CD8-positive, alpha-beta memory T cell (primary cell): ENCODE measurements at regions not wholly inside any gene's neighbourhood (a gene's known extent, or its start where the extent isn't known, plus 50 kb on each side); places are given as distances from the start of the nearest gene placed in this dataset.

Experiments used
- CTCF ChIA-PET: fragments of 350-600 bp; sonication (Branson Sonifier 250); formaldehyde crosslinking; loops from one replicate; lab custom pipeline; 2021; ENCODE audit warnings: antibody characterized with exemption; lab: Charles Lee
- POLR2A ChIA-PET: fragments of 350-600 bp; sonication (Branson Sonifier 250); formaldehyde crosslinking; loops from one replicate; lab custom pipeline; 2021; ENCODE audit warnings: antibody characterized with exemption; lab: Charles Lee
- DNase-seq, 5 donors: peaks; one replicate each; pipeline versions ENCODE4 v3.0.0 to v3.0.0-alpha.2; 2020 to 2022; ENCODE audit warnings: mixed read lengths in 1 of 5
- H3K27ac ChIP-seq: one replicate; pipeline ENCODE4 v1.7.0; 2013; ENCODE audit warnings: low read depth, mild to moderate bottlenecking, low read length, moderate library complexity
- H3K27me3 ChIP-seq: 2 replicates; pipeline ENCODE4 v1.7.0; 2013; ENCODE audit warnings: low read length, mild to moderate bottlenecking; ENCODE audit not compliant: insufficient read depth, poor library complexity, severe bottlenecking
- H3K36me3 ChIP-seq: 2 replicates; pipeline ENCODE4 v1.7.0; 2013; ENCODE audit warnings: mild to moderate bottlenecking, low read length, moderate library complexity; ENCODE audit not compliant: insufficient read depth
- H3K4me1 ChIP-seq: 2 replicates; pipeline ENCODE4 v1.7.0; 2013; ENCODE audit warnings: mild to moderate bottlenecking, low read length, moderate library complexity; ENCODE audit not compliant: insufficient read depth
- H3K4me3 ChIP-seq: 2 replicates; pipeline ENCODE4 v1.7.0; 2013; ENCODE audit warnings: mild to moderate bottlenecking, low read length
- H3K9me3 ChIP-seq: 2 replicates; pipeline ENCODE4 v1.7.0; 2013; ENCODE audit warnings: mild to moderate bottlenecking, low read length
- H3K27ac Mint-ChIP-seq, 8 donors: one replicate each; pipeline ENCODE4 v1.8.0; 2020 to 2021; ENCODE audit warnings: mixed read lengths in 8 of 8, mild to moderate bottlenecking in 6 of 8, inconsistent platforms in 3 of 8, moderate library complexity in 3 of 8
- H3K27me3 Mint-ChIP-seq, 2 donors: one replicate each; pipeline ENCODE4 v1.8.0; 2020 to 2021; ENCODE audit warnings: mixed read lengths in 2 of 2, mild to moderate bottlenecking in 1 of 2, moderate library complexity in 1 of 2
- H3K36me3 Mint-ChIP-seq, 3 donors: one replicate each; pipeline ENCODE4 v1.8.0; 2020 to 2021; ENCODE audit warnings: mixed read lengths in 3 of 3, inconsistent platforms in 1 of 3, mild to moderate bottlenecking in 1 of 3
- H3K4me1 Mint-ChIP-seq, 3 donors: one replicate each; pipeline ENCODE4 v1.8.0; 2020 to 2021; ENCODE audit warnings: mixed read lengths in 3 of 3, inconsistent platforms in 1 of 3, mild to moderate bottlenecking in 1 of 3
- H3K4me3 Mint-ChIP-seq, 7 donors: one replicate each; pipeline ENCODE4 v1.8.0; 2020 to 2021; ENCODE audit warnings: mixed read lengths in 7 of 7, mild to moderate bottlenecking in 6 of 7, moderate library complexity in 4 of 7, inconsistent platforms in 2 of 7
- H3K9me3 Mint-ChIP-seq, 5 donors: one replicate each; pipeline ENCODE4 v1.8.0; 2020 to 2022; ENCODE audit warnings: mixed read lengths in 5 of 5, mild to moderate bottlenecking in 3 of 5, moderate library complexity in 2 of 5, inconsistent platforms in 1 of 5

- no peaks in the 10 kb centered on the region for H3K9me3 ChIP-seq
- H3K36me3 ChIP-seq = no peaks in the 10 kb centered on the region
- no peaks in the 10 kb centered on the region for H3K4me1 ChIP-seq
- H3K27me3 ChIP-seq = no peaks in the 10 kb centered on the region
- no peak overlapping the region for H3K4me3 ChIP-seq
- ChIA-PET POLR2A (no interaction called here), CTCF (no interaction called here)
- H3K36me3 Mint-ChIP-seq = no peaks in the 10 kb centered on the region
- H3K4me3 Mint-ChIP-seq = peak overlapping the region in 4 of 7 donors; percentile 4 to 74 (median 38)
- peaks cover 0 to 2% (median 0%) of the 10 kb centered on the region in 5 donors for H3K9me3 Mint-ChIP-seq
- DNase-seq = no peak
- H3K4me1 Mint-ChIP-seq = peaks cover 14 to 27% (median 17%) of the 10 kb centered on the region in 3 donors
- peaks cover 23 to 46% of the 10 kb centered on the region in 2 donors for H3K27me3 Mint-ChIP-seq
- no peak overlapping the region for H3K27ac ChIP-seq
- peak overlapping the region in 4 of 8 donors; percentile 8 to 63 (median 33) for H3K27ac Mint-ChIP-seq
Observed at GRCh38 chr15:93861956-93862741, 369.2 kb upstream of the MCTP2 start.

- peak overlapping the region in 1 of 8 donors; percentile 38 for H3K27ac Mint-ChIP-seq
- H3K9me3 Mint-ChIP-seq = peaks cover 0 to 2% (median 0%) of the 10 kb centered on the region in 5 donors
- DNase-seq = peak in 1 of 5 donors; percentile 10
- no peaks in the 10 kb centered on the region for H3K36me3 ChIP-seq
- peaks cover 14 to 27% (median 17%) of the 10 kb centered on the region in 3 donors for H3K4me1 Mint-ChIP-seq
- CTCF ChIA-PET = no interaction called here
- no peaks in the 10 kb centered on the region for H3K4me1 ChIP-seq
- peaks cover 24 to 46% of the 10 kb centered on the region in 2 donors for H3K27me3 Mint-ChIP-seq
- H3K4me3 Mint-ChIP-seq = peak overlapping the region in 6 of 7 donors; percentile 3 to 80 (median 52)
- H3K36me3 Mint-ChIP-seq = no peaks in the 10 kb centered on the region
- H3K27me3 ChIP-seq = no peaks in the 10 kb centered on the region
- no peaks in the 10 kb centered on the region for H3K9me3 ChIP-seq
- H3K27ac ChIP-seq = no peak overlapping the region
- POLR2A ChIA-PET = no interaction called here
- no peak overlapping the region for H3K4me3 ChIP-seq
Observed at GRCh38 chr15:93861413-93861812, 369.9 kb upstream of the MCTP2 start.

GRCh38 chr15:93860701-93861100, 370.7 kb upstream of the MCTP2 start:
- Histone ChIP-seq H3K36me3 (no peaks in the 10 kb centered on the region), H3K4me3 (no peak overlapping the region), H3K4me1 (no peaks in the 10 kb centered on the region), H3K27ac (no peak overlapping the region), H3K9me3 (no peaks in the 10 kb centered on the region), H3K27me3 (no peaks in the 10 kb centered on the region)
- no peaks in the 10 kb centered on the region for H3K36me3 Mint-ChIP-seq
- peaks cover 0 to 2% (median 0%) of the 10 kb centered on the region in 5 donors for H3K9me3 Mint-ChIP-seq
- ChIA-PET CTCF (no interaction called here), POLR2A (no interaction called here)
- peaks cover 21 to 46% of the 10 kb centered on the region in 2 donors for H3K27me3 Mint-ChIP-seq
- no peak for DNase-seq
- H3K4me1 Mint-ChIP-seq = peaks cover 14 to 27% (median 17%) of the 10 kb centered on the region in 3 donors
- no peak overlapping the region for H3K4me3 Mint-ChIP-seq
- H3K27ac Mint-ChIP-seq = peak overlapping the region in 1 of 8 donors; percentile 3

- H3K4me1 ChIP-seq = no peaks in the 10 kb centered on the region
- H3K27ac ChIP-seq = no peak overlapping the region
- no peak for DNase-seq
- Mint-ChIP-seq H3K9me3 (peaks cover 0 to 2% (median 0%) of the 10 kb centered on the region in 5 donors), H3K36me3 (no peaks in the 10 kb centered on the region), H3K4me1 (peaks cover 14 to 27% (median 17%) of the 10 kb centered on the region in 3 donors), H3K4me3 (no peak overlapping the region), H3K27me3 (peaks cover 21 to 41% of the 10 kb centered on the region in 2 donors), H3K27ac (no peak overlapping the region)
- H3K36me3 ChIP-seq = no peaks in the 10 kb centered on the region
- no peaks in the 10 kb centered on the region for H3K27me3 ChIP-seq
- no peak overlapping the region for H3K4me3 ChIP-seq
- POLR2A ChIA-PET = no interaction called here
- CTCF ChIA-PET = no interaction called here
- H3K9me3 ChIP-seq = no peaks in the 10 kb centered on the region
Observed at GRCh38 chr15:93859176-93859575, 372.2 kb upstream of the MCTP2 start.

GRCh38 chr15:93855181-93855826, 376.1 kb upstream of the MCTP2 start:
- no peak for DNase-seq
- H3K36me3 Mint-ChIP-seq = no peaks in the 10 kb centered on the region
- peaks cover 2 to 18% of the 10 kb centered on the region in 2 donors for H3K27me3 Mint-ChIP-seq
- H3K9me3 Mint-ChIP-seq = no peaks in the 10 kb centered on the region
- H3K4me1 ChIP-seq = no peaks in the 10 kb centered on the region
- H3K4me3 ChIP-seq = no peak overlapping the region
- H3K9me3 ChIP-seq = no peaks in the 10 kb centered on the region
- no peak overlapping the region for H3K4me3 Mint-ChIP-seq
- ChIA-PET POLR2A (no interaction called here), CTCF (no interaction called here)
- H3K27ac ChIP-seq = no peak overlapping the region
- no peak overlapping the region for H3K27ac Mint-ChIP-seq
- H3K27me3 ChIP-seq = no peaks in the 10 kb centered on the region
- H3K36me3 ChIP-seq = no peaks in the 10 kb centered on the region
- H3K4me1 Mint-ChIP-seq = peaks cover 0 to 1% (median 0%) of the 10 kb centered on the region in 3 donors

GRCh38 chr15:93854088-93854487, 377.3 kb upstream of the MCTP2 start:
- no peaks in the 10 kb centered on the region for H3K9me3 Mint-ChIP-seq
- H3K27ac Mint-ChIP-seq = no peak overlapping the region
- no peak overlapping the region for H3K27ac ChIP-seq
- ChIA-PET CTCF (no interaction called here), POLR2A (no interaction called here)
- no peak overlapping the region for H3K4me3 Mint-ChIP-seq
- H3K4me1 ChIP-seq = no peaks in the 10 kb centered on the region
- no peaks in the 10 kb centered on the region for H3K4me1 Mint-ChIP-seq
- H3K36me3 Mint-ChIP-seq = no peaks in the 10 kb centered on the region
- H3K9me3 ChIP-seq = no peaks in the 10 kb centered on the region
- DNase-seq = no peak
- no peaks in the 10 kb centered on the region for H3K27me3 ChIP-seq
- H3K36me3 ChIP-seq = no peaks in the 10 kb centered on the region
- H3K27me3 Mint-ChIP-seq = peaks cover 3 to 12% of the 10 kb centered on the region in 2 donors
- no peak overlapping the region for H3K4me3 ChIP-seq

GRCh38 chr15:93852761-93853160, 378.6 kb upstream of the MCTP2 start:
- POLR2A ChIA-PET = no interaction called here

GRCh38 chr15:93848490-93848889, 382.9 kb upstream of the MCTP2 start:
- no peaks in the 10 kb centered on the region for H3K9me3 ChIP-seq
- H3K27ac ChIP-seq = no peak overlapping the region
- H3K9me3 Mint-ChIP-seq = no peaks in the 10 kb centered on the region
- H3K36me3 Mint-ChIP-seq = no peaks in the 10 kb centered on the region
- no peaks in the 10 kb centered on the region for H3K4me1 ChIP-seq
- ChIA-PET CTCF (no interaction called here), POLR2A (no interaction called here)
- no peaks in the 10 kb centered on the region for H3K36me3 ChIP-seq
- H3K27ac Mint-ChIP-seq = no peak overlapping the region
- no peak overlapping the region for H3K4me3 Mint-ChIP-seq
- peaks cover 5 to 9% of the 10 kb centered on the region in 2 donors for H3K27me3 Mint-ChIP-seq
- no peaks in the 10 kb centered on the region for H3K27me3 ChIP-seq
- no peaks in the 10 kb centered on the region for H3K4me1 Mint-ChIP-seq
- no peak for DNase-seq
- H3K4me3 ChIP-seq = no peak overlapping the region

More at GRCh38 chr15:93852761-93853160, 378.6 kb upstream of the MCTP2 start:
- Mint-ChIP-seq H3K4me1 (no peaks in the 10 kb centered on the region), H3K27me3 (peaks cover 7 to 12% of the 10 kb centered on the region in 2 donors), H3K9me3 (no peaks in the 10 kb centered on the region), H3K4me3 (no peak overlapping the region), H3K27ac (no peak overlapping the region), H3K36me3 (no peaks in the 10 kb centered on the region)
- no peaks in the 10 kb centered on the region for H3K9me3 ChIP-seq
- DNase-seq = no peak
- H3K4me3 ChIP-seq = no peak overlapping the region
- no peak overlapping the region for H3K27ac ChIP-seq
- CTCF ChIA-PET = no interaction called here
- H3K27me3 ChIP-seq = no peaks in the 10 kb centered on the region
- H3K36me3 ChIP-seq = no peaks in the 10 kb centered on the region
- H3K4me1 ChIP-seq = no peaks in the 10 kb centered on the region
